ENCODE measurements at regions not wholly inside any gene's neighbourhood (a gene's known extent, or its start where the extent isn't known, plus 50 kb on each side); places are given as distances from the start of the nearest gene placed in this dataset.

GRCh38 chr1:118271883-118272282 is 86.9 kb upstream of the SPAG17 start:
- TF ChIP-seq REST (IDR thresholded peaks at IDR 0.05; ENCODE audit: insufficient read depth in 1 of 2, low read depth in 2 of 2, low read length in 2 of 2) (no peak), SIN3A (IDR thresholded peaks at IDR 0.05; ENCODE audit: borderline replicate concordance, insufficient read depth, low read length) (no peak), POLR2AphosphoS5 (IDR thresholded peaks at IDR 0.05; ENCODE audit: low read depth, low read length) (no peak), FOXP2 (optimal IDR thresholded peaks at IDR 0.05; ENCODE audit: borderline replicate concordance, extremely low read depth, extremely low read length, insufficient read depth) (no peak), TAF1 (IDR thresholded peaks at IDR 0.05; ENCODE audit: borderline replicate concordance, insufficient read depth, low read length) (no peak)

GRCh38 chr1:118269598-118269997 is 84.6 kb upstream of the SPAG17 start:
- TF ChIP-seq TAF1 (IDR thresholded peaks at IDR 0.05; ENCODE audit: borderline replicate concordance, insufficient read depth, low read length) (no peak), POLR2AphosphoS5 (IDR thresholded peaks at IDR 0.05; ENCODE audit: low read depth, low read length) (no peak)

GRCh38 chr1:118266436-118266835 is 81.4 kb upstream of the SPAG17 start:
- no peak for TF ChIP-seq FOXP2 (optimal IDR thresholded peaks at IDR 0.05; ENCODE audit: borderline replicate concordance, extremely low read depth, extremely low read length, insufficient read depth)
- TF ChIP-seq REST (IDR thresholded peaks at IDR 0.05; ENCODE audit: insufficient read depth in 1 of 2, low read depth in 2 of 2, low read length in 2 of 2), result no peak
- TF ChIP-seq SIN3A (IDR thresholded peaks at IDR 0.05; ENCODE audit: borderline replicate concordance, insufficient read depth, low read length), result no peak
- TF ChIP-seq POLR2AphosphoS5 (IDR thresholded peaks at IDR 0.05; ENCODE audit: low read depth, low read length), result no peak
- no peak for TF ChIP-seq TAF1 (IDR thresholded peaks at IDR 0.05; ENCODE audit: borderline replicate concordance, insufficient read depth, low read length)

GRCh38 chr1:118264343-118264742 is 79.3 kb upstream of the SPAG17 start:
- TF ChIP-seq FOXP2 (optimal IDR thresholded peaks at IDR 0.05; ENCODE audit: borderline replicate concordance, extremely low read depth, extremely low read length, insufficient read depth) (no peak), SIN3A (IDR thresholded peaks at IDR 0.05; ENCODE audit: borderline replicate concordance, insufficient read depth, low read length) (no peak), POLR2AphosphoS5 (IDR thresholded peaks at IDR 0.05; ENCODE audit: low read depth, low read length) (no peak), TAF1 (IDR thresholded peaks at IDR 0.05; ENCODE audit: borderline replicate concordance, insufficient read depth, low read length) (no peak), REST (IDR thresholded peaks at IDR 0.05; ENCODE audit: insufficient read depth in 1 of 2, low read depth in 2 of 2, low read length in 2 of 2) (no peak)

GRCh38 chr1:118262865-118263264 is 77.8 kb upstream of the SPAG17 start:
- TF ChIP-seq SIN3A (IDR thresholded peaks at IDR 0.05; ENCODE audit: borderline replicate concordance, insufficient read depth, low read length) (no peak), REST (IDR thresholded peaks at IDR 0.05; ENCODE audit: insufficient read depth in 1 of 2, low read depth in 2 of 2, low read length in 2 of 2) (no peak), POLR2AphosphoS5 (IDR thresholded peaks at IDR 0.05; ENCODE audit: low read depth, low read length) (no peak), FOXP2 (optimal IDR thresholded peaks at IDR 0.05; ENCODE audit: borderline replicate concordance, extremely low read depth, extremely low read length, insufficient read depth) (no peak), TAF1 (IDR thresholded peaks at IDR 0.05; ENCODE audit: borderline replicate concordance, insufficient read depth, low read length) (no peak)
